Cardiac muscle cell (in vitro differentiated cells and primary cell): ENCODE measurements at regions not wholly inside any gene's neighbourhood (a gene's known extent, or its start where the extent isn't known, plus 50 kb on each side); places are given as distances from the start of the nearest gene placed in this dataset.

Source experiments
- DNase-seq, 2 donors: peaks; one replicate each; pipeline versions ENCODE4 v3.0.0 to v3.0.0-alpha.2; 2010 to 2017; ENCODE audit warnings: low read depth in 1 of 2, low spot score in 1 of 2
- H3K27ac ChIP-seq: fragments of 200-600 bp; sonication (generic); 2 replicates; pipeline ENCODE4 v1.5.1; 2016
- H3K27me3 ChIP-seq: fragments of 200-600 bp; sonication (generic); 2 replicates; pipeline ENCODE4 v1.6.0; 2016; ENCODE audit warnings: control low read depth
- H3K36me3 ChIP-seq: fragments of 200-600 bp; sonication (generic); 2 replicates; pipeline ENCODE4 v1.5.1; 2016; ENCODE audit warnings: control low read depth
- H3K4me1 ChIP-seq: fragments of 200-600 bp; sonication (generic); 2 replicates; pipeline ENCODE4 v1.8.1; 2017; ENCODE audit warnings: low read depth, mild to moderate bottlenecking, mixed run types
- H3K4me3 ChIP-seq: fragments of 200-600 bp; sonication (generic); 2 replicates; pipeline ENCODE4 v1.5.1; 2016; ENCODE audit warnings: mild to moderate bottlenecking
- H3K9me3 ChIP-seq: fragments of 200-600 bp; sonication (generic); 2 replicates; pipeline ENCODE4 v1.5.1; 2017; ENCODE audit warnings: low read depth, mild to moderate bottlenecking, control low read depth
- CTCF ChIP-seq: IDR thresholded peaks from 2 replicates; pipeline ENCODE4 v1.5.1; 2012; ENCODE audit warnings: low read depth, mild to moderate bottlenecking, low read length

- Histone ChIP-seq H3K9me3 (no peaks in the 10 kb centered on the region), H3K27me3 (no peaks in the 10 kb centered on the region), H3K4me3 (no peak overlapping the region), H3K4me1 (no peaks in the 10 kb centered on the region), H3K36me3 (no peaks in the 10 kb centered on the region), H3K27ac (no peak overlapping the region)
- DNase-seq, result peak in 1 of 2 donors; percentile 81
- TF ChIP-seq CTCF, result no peak
Measured at GRCh38 chr10:44706745-44707144, 204.4 kb upstream of the TMEM72 start.

- no peak for TF ChIP-seq CTCF
- no peaks in the 10 kb centered on the region for H3K4me1 ChIP-seq
- H3K4me3 ChIP-seq, result no peak overlapping the region
Measured at GRCh38 chr10:44713307-44713706, 197.8 kb upstream of the TMEM72 start.

DNA sequence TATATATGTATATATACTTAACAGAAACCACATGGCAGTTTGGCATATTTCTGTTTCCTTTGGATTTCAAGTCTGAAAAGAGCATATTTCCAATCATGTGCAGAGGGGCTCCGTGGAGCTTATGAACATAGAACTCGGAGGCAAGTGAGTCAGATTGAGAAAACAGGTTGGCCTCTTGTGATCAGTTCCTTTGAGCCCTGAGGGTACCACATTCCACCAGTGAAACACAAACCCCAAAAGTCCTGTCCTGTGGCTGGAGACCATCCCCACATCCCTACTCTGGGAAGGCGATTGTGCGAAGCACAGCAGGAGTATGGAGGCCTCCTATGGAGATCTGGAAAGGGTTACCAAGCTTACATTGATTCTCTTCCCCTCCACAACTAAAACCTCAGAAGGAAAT, 196.7 kb upstream of the TMEM72 start:
- no peaks in the 10 kb centered on the region for H3K4me1 ChIP-seq
- H3K36me3 ChIP-seq, result no peaks in the 10 kb centered on the region
- H3K27me3 ChIP-seq, result no peaks in the 10 kb centered on the region
- no peak for TF ChIP-seq CTCF
- no peaks in the 10 kb centered on the region for H3K9me3 ChIP-seq
- no peak for DNase-seq
- H3K4me3 ChIP-seq, result no peak overlapping the region
- no peak overlapping the region for H3K27ac ChIP-seq

More at GRCh38 chr10:44713307-44713706, 197.8 kb upstream of the TMEM72 start:
- no peak overlapping the region for H3K27ac ChIP-seq
- no peaks in the 10 kb centered on the region for H3K27me3 ChIP-seq
- H3K9me3 ChIP-seq, result no peaks in the 10 kb centered on the region
- H3K36me3 ChIP-seq, result no peaks in the 10 kb centered on the region
- no peak for DNase-seq

GRCh38 chr10:44715136-44715535, 196.0 kb upstream of the TMEM72 start:
- DNase-seq, result no peak
- no peaks in the 10 kb centered on the region for H3K9me3 ChIP-seq
- H3K27ac ChIP-seq, result no peak overlapping the region

GRCh38 chr10:44716470-44717015, 194.6 kb upstream of the TMEM72 start:
- no peaks in the 10 kb centered on the region for H3K9me3 ChIP-seq
- no peaks in the 10 kb centered on the region for H3K4me1 ChIP-seq

More at GRCh38 chr10:44715136-44715535, 196.0 kb upstream of the TMEM72 start:
- TF ChIP-seq CTCF, result no peak
- Histone ChIP-seq H3K4me1 (no peaks in the 10 kb centered on the region), H3K4me3 (no peak overlapping the region), H3K27me3 (no peaks in the 10 kb centered on the region), H3K36me3 (no peaks in the 10 kb centered on the region)

More at GRCh38 chr10:44716470-44717015, 194.6 kb upstream of the TMEM72 start:
- no peaks in the 10 kb centered on the region for H3K36me3 ChIP-seq
- TF ChIP-seq CTCF, result no peak
- DNase-seq, result no peak
- H3K27ac ChIP-seq, result no peak overlapping the region
- no peak overlapping the region for H3K4me3 ChIP-seq
- H3K27me3 ChIP-seq, result no peaks in the 10 kb centered on the region
